Islet precursor cell (in vitro differentiated cells): ENCODE measurements at regions not wholly inside any gene's neighbourhood (a gene's known extent, or its start where the extent isn't known, plus 50 kb on each side); places are given as distances from the start of the nearest gene placed in this dataset.

ENCODE experiments used
- DNase-seq: peaks from one replicate; pipeline ENCODE4 v3.0.0-alpha.2; 2018

GRCh38 chr2:108145557-108146326 lies 94.0 kb upstream of the SULT1C3 start:
- DNase-seq: peak; percentile 51

DNA sequence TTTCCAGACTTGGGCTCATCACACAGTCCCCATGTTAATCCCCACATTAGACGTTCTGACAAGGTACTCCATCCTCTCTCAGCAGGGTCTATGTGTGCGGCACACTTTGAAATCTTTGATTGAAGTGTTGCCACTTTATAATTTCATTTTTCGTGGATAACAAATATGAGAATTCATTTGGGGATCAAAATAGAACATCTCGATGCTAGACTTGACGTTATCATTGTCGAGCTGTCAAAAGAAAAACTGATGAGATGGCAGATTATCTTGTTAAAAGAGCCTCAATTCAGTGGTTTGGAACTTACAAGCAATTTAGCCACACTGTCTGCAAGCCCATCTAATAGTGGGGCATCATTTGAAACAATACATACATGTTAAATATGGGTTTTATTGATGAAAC lies 91.2 kb upstream of the SULT1C3 start:
- DNase-seq: no peak

- no peak for DNase-seq
Measured at GRCh38 chr2:108154366-108155061, 85.3 kb upstream of the SULT1C3 start.

DNA sequence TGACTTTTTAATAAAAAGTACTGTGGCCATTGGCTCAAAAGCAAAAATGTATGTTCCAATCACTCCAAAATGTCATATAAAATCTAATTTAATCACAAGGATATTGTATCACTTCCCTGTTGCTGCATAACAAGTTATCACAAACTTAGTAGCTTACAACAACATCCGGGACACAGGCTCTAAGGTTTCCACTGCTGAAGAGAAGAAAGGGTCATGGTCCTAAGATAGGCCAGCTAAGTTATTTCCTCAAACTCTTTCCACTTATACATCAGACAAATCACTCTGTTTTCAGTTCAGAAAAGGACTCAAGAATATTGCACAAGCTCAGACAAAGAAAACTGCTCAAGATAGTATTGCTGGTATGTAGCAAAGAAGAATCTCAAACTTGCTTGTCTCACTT lies 78.5 kb upstream of the SULT1C3 start:
- DNase-seq: no peak

GRCh38 chr2:108164318-108164717 lies 75.5 kb upstream of the SULT1C3 start:
- DNase-seq: no peak

GRCh38 chr2:108165729-108166128 lies 74.0 kb upstream of the SULT1C3 start:
- DNase-seq: no peak

DNA sequence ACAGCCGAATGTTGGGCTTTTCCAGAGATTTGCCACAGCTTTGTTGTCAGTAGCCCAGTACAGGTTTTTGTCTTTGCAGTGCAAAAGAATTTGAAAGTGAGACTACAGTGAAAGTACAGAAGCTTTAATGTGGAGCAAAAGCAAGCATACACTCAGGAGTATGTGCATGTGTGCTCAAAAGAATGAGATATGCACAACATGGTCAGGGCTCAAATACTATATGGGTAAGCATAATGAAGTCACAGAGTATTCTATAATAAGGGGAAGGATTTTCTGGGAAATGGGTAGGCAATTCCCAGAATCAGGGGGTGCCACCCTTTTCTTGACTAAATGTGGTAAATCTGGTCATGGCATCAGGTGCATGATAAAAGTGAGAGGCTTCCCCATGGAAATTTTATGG lies 72.1 kb upstream of the SULT1C3 start:
- DNase-seq: no peak

GRCh38 chr2:108169982-108170625 lies 69.7 kb upstream of the SULT1C3 start:
- no peak for DNase-seq

GRCh38 chr2:108171657-108172056 lies 68.1 kb upstream of the SULT1C3 start:
- DNase-seq: no peak

GRCh38 chr2:108182489-108182888 lies 57.3 kb upstream of the SULT1C3 start:
- peak; percentile 82 for DNase-seq

DNA sequence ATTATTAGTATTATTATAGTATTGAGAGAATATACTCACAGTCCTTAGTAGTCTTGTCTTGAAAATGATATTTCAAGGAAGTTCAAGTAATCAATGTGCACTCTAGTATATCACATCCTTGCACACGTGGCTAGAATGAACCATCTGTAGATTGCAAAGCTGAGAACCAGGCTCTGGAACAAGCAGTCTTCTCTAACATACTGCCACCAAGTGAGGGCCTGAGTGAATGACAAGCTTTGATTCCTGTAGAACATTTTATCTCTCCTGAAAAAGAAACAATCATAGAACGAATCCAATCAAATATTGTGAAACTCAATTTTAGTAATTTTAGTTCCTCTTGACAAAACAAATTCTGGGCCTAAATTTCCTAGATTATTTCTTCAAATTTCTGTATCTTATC lies 55.3 kb upstream of the SULT1C3 start:
- DNase-seq: no peak

DNA sequence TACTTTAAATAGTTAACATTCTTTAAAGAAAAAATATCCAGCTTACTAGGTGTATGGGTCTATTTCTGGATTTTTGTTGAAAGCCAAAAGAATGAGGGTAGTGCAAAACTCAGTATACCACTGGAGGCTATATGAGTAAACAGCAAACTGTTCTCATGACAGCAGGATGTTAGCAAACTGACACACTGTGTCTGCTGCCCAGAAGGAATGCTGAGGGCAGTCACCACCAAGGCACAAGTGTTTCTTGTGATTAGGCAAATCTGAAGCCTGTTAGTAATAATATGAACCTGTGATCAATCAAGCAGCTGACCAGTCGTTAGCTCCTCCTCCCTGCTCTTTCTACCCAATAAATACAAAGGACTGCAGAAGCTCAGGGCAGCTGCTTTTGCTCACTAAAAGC lies 50.5 kb upstream of the SULT1C3 start:
- peak; percentile 79 for DNase-seq
